Esophagus muscularis mucosa (tissue), 4 donors: ENCODE measurements at regions not wholly inside any gene's neighbourhood (a gene's known extent, or its start where the extent isn't known, plus 50 kb on each side); places are given as distances from the start of the nearest gene placed in this dataset.

Experiments
- EP300 ChIP-seq: sonication (generic); formaldehyde crosslinking; IDR thresholded peaks from one replicate; pipeline ENCODE4 v1.6.1; 2017; ENCODE audit warnings: antibody characterized with exemption
- POLR2A ChIP-seq: fragments of 450-650 bp; IDR thresholded peaks from one replicate; pipeline ENCODE4 v1.6.1; 2017; ENCODE audit warnings: antibody characterized with exemption, moderate library complexity, mild to moderate bottlenecking, low read depth
- POLR2AphosphoS5 ChIP-seq, 2 donors: sonication (generic); formaldehyde crosslinking; IDR thresholded peaks; one replicate each; pipeline ENCODE4 v1.6.1; 2017; ENCODE audit warnings: antibody characterized with exemption in 2 of 2
- TF ChIP-seq, protein P1 (sequence below), 3 experiments: fragments of 200-600 bp in 2 of 3; fragments of 450-650 bp in 1 of 3; sonication (generic) in 2 of 3; IDR thresholded peaks; one replicate each; pipeline ENCODE4 v1.5.1; 2017 to 2019; ENCODE audit warnings: antibody characterized with exemption in 3 of 3, mild to moderate bottlenecking in 2 of 3, moderate library complexity in 1 of 3

DNA sequence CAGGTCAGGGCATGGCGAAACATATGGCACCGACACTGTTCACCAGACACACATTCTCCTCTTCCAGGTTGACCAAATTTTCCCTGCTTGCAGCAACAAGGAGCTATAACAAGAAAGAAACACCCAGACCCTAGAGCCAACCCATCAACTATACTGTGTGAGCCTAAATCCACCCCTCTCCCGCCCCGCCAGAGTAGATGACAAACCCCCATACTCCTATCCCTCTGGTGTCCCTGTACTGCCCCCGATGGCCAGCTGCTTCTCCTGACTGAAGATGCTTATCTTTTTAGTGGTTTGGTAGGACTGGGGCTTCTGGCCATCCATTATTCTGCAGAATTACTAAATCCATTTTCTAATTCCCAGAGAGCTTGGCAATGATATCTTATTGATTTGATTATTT is 70.1 kb upstream of the EEPD1 start:
- TF ChIP-seq, protein P1, sequence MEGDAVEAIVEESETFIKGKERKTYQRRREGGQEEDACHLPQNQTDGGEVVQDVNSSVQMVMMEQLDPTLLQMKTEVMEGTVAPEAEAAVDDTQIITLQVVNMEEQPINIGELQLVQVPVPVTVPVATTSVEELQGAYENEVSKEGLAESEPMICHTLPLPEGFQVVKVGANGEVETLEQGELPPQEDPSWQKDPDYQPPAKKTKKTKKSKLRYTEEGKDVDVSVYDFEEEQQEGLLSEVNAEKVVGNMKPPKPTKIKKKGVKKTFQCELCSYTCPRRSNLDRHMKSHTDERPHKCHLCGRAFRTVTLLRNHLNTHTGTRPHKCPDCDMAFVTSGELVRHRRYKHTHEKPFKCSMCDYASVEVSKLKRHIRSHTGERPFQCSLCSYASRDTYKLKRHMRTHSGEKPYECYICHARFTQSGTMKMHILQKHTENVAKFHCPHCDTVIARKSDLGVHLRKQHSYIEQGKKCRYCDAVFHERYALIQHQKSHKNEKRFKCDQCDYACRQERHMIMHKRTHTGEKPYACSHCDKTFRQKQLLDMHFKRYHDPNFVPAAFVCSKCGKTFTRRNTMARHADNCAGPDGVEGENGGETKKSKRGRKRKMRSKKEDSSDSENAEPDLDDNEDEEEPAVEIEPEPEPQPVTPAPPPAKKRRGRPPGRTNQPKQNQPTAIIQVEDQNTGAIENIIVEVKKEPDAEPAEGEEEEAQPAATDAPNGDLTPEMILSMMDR (IDR thresholded peaks at IDR 0.05): no peak
- TF ChIP-seq POLR2A: no peak
- no peak for TF ChIP-seq EP300
- no peak for TF ChIP-seq POLR2AphosphoS5 (IDR thresholded peaks at IDR 0.05)
